SKM-1 treated with dmso at 0.1 percent for 144 hours (cell line): ENCODE measurements at regions not wholly inside any gene's neighbourhood (a gene's known extent, or its start where the extent isn't known, plus 50 kb on each side); places are given as distances from the start of the nearest gene placed in this dataset.
"Not testable (repeated sequence)": the region's sequence is repeated elsewhere in the genome, so short reads cannot be mapped to it uniquely, and the experiment has no call there.

Experiments used
- DNase-seq: peaks from one replicate; lab custom pipeline; 2025; ENCODE audit not compliant: unreplicated experiment; lab: John Stamatoyannopoulos, UW

DNA sequence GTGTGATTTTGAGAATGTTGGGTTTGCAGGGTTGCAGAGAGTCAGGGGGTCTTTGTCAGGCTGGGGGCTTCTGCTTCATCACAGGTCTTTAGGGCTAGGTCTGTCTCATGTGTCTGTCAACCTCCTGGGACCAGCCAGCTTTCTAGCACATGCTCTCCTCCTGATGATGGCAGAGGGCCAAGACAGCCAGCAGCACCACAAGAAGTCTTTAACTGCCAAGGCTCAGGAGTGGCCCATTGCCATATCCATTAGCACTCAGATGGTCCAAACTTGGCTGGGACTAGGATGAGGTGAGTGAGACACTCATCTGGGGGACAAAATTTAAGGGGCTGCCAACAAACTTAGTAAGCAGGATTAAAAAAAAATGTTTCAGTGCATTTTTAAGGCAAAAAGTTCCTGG is 384.2 kb upstream of the CDH10 start:
- DNase-seq = no peak

- no peak for DNase-seq
Measured at GRCh38 chr5:25027526-25027925, 382.7 kb upstream of the CDH10 start.

DNA sequence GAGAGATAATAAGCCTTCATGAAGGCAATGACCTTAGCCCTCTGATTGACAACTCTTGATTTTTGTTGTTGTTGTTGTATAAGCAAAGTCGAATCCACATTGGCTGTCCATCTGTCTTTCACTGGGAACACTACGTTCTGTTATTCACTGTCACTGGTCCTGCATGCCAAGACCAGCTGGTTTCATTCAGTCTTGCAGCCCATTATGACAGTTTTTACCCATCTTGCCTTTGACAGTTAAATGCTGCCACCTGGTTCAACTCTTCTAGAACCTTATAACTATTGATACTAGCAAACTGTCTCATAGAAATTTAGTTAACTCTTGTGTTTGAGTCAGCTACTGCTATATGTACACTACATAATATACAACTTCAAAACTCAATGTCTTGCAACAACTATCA is 382.3 kb upstream of the CDH10 start:
- no peak for DNase-seq

DNA sequence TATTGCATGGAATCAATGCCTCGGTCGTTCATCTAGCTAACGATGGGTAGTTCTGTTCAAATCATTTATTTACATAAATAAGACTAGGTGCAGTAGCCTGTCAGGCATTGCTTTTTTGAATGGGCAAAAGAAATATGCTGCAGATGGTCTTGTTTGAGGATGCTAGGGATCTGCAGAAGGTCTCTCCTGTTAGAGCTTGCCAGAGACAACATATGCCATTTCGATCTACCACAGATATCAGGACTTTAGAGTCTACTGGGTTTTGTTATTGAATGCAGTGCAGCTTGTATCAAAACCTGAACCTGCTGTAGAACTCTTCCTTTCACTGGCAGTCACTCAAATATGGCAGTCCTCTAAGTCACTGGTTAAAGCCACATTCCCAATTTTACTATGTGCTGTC is 381.1 kb upstream of the CDH10 start:
- no peak for DNase-seq

DNA sequence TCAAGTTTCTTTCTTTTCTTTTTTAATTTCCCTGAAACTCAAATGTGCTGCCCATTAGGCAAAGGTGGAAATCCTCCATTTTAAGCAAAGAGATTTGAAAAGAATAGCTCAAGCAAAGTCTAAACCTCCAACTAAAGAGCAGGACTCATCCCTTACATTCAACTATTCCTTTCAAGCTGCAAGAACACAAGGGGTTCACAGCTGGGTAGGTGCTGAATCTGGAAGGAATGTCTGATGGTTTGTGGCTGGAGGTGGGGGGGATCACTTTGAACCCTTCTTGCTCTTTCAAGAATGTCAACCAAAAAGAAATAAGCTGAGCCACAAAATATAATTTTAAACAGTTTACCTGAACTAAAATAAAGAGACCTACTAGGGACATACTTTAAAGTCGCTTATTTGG is 375.7 kb upstream of the CDH10 start:
- DNase-seq = no peak

DNA sequence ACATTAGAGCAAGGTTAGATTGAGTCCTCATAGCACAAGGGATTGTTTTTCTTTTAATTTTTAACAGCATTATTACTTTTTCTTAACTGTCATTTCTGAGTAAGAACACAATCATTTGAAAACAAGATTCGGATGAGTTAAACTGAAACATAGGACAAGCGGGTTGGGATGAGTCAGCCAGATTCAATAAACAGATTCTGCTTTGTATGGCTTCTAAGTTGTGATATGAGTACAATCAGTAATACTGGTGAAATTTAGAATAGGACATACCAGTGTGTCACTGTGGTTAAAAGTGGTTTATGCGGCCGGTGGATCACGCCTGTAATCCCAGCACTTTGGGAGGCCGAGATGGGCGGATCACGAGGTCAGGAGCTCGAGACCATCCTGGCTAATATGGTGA is 364.3 kb upstream of the CDH10 start:
- no peak for DNase-seq

DNA sequence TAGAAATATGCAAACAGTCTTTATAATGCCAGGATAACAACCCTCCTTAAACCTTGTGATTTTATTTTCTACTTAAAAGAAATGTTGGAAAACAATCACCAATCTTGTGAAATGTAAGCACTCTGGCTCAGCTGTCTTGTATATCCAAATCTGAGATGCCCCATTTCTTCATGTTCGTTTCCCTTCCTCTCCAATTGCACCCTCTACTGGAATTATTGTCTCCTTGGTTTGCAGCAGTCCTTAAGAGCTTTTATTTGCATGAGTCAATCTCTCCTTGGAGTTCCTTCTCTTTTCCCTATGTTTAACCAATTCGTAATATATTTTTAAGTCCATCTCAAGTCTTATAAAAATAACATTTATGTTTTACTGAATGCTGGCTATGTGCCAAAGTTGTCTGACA is 362.0 kb upstream of the CDH10 start:
- DNase-seq = peak; percentile 52

DNA sequence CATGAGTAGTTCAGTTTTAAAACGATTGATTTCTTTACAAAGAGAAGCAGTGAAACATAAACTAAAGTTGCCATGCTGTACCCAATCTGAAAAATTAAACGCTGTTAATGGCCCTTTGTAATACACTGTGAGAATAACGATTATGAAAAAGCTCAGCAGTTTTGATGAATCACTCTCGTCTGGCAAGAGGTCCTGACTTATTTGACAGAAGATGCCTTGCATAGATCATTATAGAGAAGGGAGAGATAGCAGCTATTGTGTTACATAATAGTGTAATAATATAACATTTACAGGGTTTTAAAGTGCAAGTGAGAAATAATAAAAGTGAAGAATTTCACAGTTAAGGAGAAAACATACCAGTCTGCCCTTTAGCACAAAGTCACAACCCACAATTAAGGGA is 361.5 kb upstream of the CDH10 start:
- DNase-seq = no peak

DNA sequence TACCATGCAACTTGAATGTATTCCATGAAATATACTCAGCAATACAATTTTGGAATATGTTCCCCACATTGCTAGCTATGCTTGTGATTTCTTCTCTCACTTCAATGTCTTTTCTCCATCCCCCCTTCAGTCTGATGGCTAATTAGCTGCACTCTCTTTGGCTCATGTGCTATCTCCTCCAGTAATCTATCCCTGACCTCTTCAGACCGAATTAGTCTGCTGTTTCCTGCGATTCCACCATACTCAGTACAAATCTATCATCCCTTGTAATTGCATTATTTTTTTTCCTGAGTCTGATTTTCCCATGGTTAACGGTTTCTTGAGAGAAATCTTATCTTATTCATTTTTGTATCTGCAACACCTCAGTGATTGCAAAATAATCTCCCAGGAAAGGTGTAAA is 360.7 kb upstream of the CDH10 start:
- no peak for DNase-seq

GRCh38 chr5:25002371-25002770 is 357.6 kb upstream of the CDH10 start:
- DNase-seq = no peak

DNA sequence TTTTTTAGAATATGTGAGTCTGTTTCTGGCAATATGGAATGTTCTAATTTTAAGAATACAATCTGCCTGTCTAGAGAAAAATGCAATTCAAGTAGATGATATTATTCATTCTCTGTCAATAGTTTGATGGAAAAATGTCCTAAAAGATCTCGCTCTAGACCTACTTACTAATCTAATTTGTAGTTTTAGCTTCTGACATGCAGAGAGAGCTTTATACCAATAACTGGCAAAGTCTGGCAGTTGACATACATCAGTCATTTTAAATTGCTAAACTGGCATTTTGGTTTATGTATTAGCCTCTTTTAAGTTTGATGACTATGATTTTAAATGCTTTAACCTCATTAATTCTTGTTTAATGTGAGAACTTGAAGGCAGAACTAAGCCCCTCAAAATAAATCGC is 355.0 kb upstream of the CDH10 start:
- no peak for DNase-seq

DNA sequence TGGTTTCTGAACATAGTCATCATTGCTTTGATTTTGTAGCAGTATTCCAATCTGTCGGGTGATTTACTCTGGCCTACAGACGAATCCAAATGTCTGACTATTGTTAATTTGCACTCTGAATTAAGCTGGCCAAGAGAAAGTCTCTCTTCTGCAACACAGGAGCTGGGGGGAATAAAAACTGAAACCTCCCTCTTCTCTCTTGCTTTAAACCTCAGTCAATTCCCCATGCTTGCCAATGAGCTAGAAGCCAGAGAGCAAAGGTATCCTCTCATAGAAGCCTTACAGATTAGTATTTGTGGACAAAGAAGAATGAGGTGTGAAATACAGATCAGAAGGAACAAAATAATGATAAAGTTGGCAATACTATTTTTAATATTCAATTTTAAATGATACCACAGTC is 353.9 kb upstream of the CDH10 start:
- DNase-seq = no peak

- DNase-seq = no peak
Measured at GRCh38 chr5:24986326-24986725, 341.5 kb upstream of the CDH10 start.

- DNase-seq = not testable (repeated sequence)
Measured at GRCh38 chr5:24978552-24978951, 333.8 kb upstream of the CDH10 start.

- no peak for DNase-seq
Measured at GRCh38 chr5:24963611-24964010, 318.8 kb upstream of the CDH10 start.

GRCh38 chr5:24923400-24923799 is 278.6 kb upstream of the CDH10 start:
- DNase-seq = no peak

DNA sequence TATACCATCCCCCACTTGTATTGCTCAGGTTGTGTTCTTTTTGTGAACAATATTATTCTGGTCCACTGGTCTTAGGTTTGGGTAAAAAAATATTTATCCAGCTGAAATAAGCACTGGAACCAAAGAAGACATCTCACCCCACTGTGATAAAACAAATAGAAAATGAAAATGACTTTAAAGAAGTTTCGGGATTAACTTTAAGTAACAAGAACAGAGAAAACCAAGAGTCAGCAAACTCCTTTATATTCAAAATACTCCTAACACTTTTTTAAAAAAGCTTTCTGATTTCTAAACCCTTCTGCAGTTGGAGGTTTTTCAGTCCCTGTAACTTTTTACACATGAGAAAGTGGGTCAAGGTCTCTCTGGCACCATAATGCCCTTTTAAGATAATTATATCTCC is 273.9 kb upstream of the CDH10 start:
- DNase-seq = no peak

GRCh38 chr5:24916863-24917262 is 272.1 kb upstream of the CDH10 start:
- no peak for DNase-seq

DNA sequence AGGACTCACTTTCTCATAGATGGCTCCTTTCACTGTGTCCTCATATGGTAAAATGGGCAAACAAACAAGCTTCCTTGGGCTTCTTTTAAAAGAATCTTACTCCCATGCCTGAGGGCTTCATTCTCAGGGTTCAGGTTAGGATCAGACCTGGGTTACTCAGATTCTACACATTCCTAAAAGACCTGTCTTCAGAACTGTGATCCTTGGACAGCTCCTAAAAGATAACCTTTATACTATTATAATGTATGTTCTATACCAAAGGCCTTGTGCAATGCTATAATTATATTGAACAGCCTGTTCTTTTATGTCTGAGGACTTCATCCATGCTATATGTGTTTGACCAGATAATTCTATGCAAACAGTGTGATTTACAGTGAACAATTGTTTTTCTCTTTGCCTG is 264.4 kb upstream of the CDH10 start:
- no peak for DNase-seq

GRCh38 chr5:24906689-24907088 is 261.9 kb upstream of the CDH10 start:
- no peak for DNase-seq

GRCh38 chr5:24904981-24905517 is 260.3 kb upstream of the CDH10 start:
- peak; percentile 93 for DNase-seq

- no peak for DNase-seq
Measured at GRCh38 chr5:24899180-24899579, 254.4 kb upstream of the CDH10 start.

DNA sequence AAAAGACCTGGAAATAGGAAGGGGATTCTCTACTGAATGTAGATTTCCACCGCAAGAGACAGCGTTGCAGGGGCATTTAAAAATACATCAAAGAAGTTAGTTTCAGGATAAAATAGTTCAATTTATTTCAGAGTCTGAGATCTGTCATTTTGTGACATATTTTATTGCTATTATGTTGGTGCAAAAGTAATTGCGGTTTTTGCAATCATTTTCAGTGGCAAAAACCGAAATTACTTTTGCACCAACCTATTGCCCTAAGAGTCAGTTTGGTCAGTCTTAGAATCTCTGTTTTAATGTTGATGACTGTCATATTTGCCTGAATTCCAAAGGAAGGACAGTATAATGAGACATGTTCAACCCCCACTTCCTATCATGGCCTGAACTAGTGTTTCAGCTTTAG is 219.5 kb upstream of the CDH10 start:
- DNase-seq = no peak

DNA sequence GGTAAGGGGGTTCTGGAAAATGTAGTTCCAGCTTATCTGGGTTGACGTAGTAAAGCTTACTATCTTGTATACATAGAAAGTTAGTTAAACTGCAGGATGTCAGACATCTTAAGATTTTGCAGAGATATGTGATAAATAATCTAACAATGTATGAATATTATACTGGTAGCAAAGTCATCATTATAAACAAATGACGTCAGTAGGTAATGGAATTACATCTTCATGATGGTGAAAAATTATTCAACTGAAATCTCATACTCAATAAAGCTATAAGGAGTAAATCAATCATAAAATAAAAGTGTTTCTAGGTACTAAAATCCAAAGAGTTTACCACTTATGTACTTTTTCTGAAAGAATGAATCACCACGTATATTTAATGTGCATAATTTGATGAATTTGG is 217.3 kb upstream of the CDH10 start:
- DNase-seq = no peak
